GM12891 (cell line): ENCODE measurements at regions not wholly inside any gene's neighbourhood (a gene's known extent, or its start where the extent isn't known, plus 50 kb on each side); places are given as distances from the start of the nearest gene placed in this dataset.

Experiments used
- POLR2A ChIP-seq: IDR thresholded peaks from 2 replicates; pipeline ENCODE4 v1.6.1; 2011; ENCODE audit warnings: low read depth, low read length, control low read depth
- POLR2AphosphoS5 ChIP-seq: IDR thresholded peaks from 2 replicates; pipeline ENCODE4 v1.6.1; 2011; ENCODE audit warnings: low read depth, low read length, control low read depth

DNA sequence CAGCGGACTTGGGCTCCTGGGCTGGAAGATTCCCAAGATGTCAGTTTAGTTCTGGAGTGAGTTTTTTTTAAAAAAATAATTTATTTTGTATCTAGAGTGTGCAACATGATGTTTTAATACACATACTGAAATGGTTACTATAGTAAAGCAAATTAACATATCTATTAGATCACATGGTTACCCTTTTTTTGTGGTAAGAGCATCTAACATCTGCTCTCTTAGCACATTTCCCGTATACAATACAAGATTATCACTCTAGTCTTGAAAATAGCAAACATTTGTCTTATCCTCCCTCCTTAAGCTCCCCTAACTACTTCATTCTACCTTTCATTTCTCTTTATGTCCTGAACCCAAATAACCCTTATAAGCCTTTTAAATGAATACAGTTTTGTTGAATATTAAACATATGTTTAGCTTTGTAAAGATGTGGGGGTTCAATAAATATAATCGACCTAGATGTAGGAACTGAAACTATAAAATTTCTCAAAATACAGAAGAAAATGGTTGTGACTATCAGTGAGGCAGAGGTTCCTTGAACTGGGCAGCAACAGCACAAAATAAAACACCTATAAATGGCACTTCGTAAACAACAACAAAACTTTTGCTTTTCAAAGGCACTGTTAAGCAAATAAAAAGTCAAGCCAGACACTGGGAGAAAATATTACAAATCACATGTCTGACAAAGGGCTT is 466.6 kb downstream of the FGF9 start:
- TF ChIP-seq POLR2A (no peak), POLR2AphosphoS5 (no peak)
